DMS153 treated with DMSO at 0.1 percent for 48 hours (cell line): ENCODE measurements at regions not wholly inside any gene's neighbourhood (a gene's known extent, or its start where the extent isn't known, plus 50 kb on each side); places are given as distances from the start of the nearest gene placed in this dataset.

ENCODE experiments used
- DNase-seq: peaks from one replicate; lab custom pipeline; 2025; ENCODE audit not compliant: unreplicated experiment; lab: John Stamatoyannopoulos, UW

DNA sequence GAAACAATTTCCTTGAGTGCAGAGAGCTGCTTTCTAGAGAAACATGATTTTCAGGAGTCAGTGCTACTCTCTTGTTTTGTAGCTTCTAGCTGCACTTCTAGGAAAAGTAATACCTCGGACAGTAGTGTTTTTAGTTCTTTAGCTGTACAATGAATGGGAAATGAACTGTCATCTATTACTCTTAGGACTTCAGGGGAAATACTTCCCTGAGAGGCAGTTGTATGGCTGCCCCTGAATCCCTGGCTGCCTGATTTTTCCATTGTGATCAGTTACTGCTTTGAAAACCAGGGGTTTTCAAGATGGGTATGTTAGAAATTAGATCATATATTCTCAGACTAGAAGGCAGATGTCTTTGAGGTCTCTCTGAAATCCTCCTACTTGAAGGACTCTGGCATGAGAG lies 200.3 kb upstream of the SEMA6D start:
- DNase-seq, result no peak

DNA sequence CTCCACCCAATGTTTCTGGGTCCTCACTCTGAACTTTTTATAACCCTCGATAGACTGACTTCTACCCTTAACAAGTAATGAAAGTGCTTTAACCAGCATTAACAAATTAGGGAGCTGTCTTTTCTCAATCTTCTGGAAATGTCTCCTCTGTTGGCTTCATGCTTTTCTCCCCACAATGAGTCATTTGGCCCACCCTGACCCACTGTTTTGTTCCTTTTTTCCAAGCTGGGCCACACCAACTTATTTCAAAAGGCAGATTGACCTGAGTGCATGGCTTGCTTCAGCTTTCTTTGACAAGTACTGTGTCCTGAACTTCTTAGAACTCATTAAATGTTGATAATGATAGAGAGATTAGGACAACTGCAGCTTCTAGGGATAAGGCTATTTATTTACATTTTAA lies 199.6 kb upstream of the SEMA6D start:
- DNase-seq, result no peak

GRCh38 chr15:47523681-47524475 lies 193.4 kb upstream of the SEMA6D start:
- DNase-seq, result peak; percentile 3

DNA sequence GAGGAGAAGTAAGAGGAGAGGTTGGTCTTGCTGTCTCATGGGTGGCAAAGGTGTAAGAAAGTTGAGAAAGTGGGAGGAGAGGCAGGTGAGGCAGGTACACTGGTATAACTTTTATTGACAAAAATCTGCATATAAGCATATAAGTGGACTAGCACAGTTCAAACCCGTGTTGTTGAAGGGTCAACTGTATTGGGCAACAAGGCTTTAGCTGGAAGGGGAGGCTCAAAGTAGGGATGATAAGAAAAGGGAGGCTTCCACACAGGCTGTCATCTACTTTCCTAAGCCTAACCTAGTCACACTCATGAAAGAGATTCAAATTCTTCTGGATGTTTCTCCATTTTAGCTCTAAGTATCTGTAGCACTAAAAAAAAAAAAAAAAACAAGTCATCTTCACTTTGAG lies 188.1 kb upstream of the SEMA6D start:
- DNase-seq, result no peak

DNA sequence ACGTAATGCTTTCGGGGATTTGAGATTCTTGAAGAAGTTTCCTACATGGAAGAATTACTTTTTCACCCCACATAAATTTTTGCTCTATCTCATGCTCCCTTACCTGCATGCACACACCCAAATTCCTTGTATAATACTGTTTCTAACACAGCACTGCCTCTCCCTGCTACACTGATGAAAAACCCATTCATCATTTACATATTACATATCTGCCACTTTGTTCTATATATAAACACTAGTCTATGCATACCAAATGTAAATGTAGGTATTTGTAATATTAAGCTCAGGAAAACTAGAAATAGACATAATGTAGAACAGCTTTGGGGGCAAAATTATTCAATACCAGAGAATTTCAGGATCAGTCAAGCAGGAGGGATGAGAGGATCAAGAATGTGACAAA lies 182.6 kb upstream of the SEMA6D start:
- no peak for DNase-seq

GRCh38 chr15:47541562-47541961 lies 175.7 kb upstream of the SEMA6D start:
- no peak for DNase-seq

DNA sequence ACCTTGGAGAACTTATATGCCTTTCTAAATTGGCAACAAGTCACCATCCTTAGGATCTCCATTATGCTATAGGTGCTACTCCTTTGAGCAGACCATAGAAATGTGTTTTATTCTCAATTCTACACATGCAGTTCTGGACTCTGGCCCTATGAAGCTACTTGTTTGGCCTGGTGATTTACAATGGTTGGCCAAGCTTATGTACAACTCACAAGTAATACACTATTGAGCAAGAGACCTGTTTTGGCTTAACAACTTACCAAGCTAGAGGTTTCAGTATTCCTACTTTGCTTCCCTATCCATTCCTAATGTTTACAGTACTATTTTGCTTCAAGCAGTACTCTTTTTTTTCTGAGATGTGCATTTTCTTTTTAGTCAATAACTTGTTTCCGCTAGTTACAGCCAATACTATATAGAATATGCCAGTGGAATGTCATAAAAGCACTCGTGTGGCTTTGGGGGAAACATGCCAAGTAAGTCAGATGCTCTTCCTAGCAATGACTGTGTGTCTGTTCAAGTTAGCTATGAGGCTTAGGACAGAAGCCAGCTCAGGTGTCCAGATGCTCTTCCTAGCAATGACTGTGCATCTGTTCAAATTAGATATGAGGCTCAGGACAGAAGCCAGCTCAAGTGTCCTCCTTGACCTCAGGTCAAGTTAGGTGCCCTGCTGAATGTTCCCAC lies 174.9 kb upstream of the SEMA6D start:
- no peak for DNase-seq

DNA sequence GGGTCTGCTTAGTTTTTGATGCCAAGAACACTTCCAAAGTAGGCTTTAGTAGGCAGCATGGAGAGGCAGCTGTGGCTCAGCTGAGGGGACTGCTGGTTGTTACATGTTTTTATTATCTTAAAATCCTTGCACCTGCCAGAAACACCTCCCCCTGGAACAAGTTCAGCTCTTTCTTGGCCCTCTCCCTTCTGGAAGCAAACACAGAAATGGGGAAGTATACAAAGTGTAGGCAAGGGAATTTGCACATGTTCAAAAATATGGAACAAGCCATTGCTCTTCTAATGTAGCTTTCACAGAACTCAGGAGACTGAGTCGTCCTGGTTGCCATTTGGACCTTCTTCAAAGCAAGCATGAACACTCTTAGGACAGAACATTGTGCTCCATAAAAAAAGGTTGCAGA lies 169.1 kb upstream of the SEMA6D start:
- DNase-seq, result no peak

DNA sequence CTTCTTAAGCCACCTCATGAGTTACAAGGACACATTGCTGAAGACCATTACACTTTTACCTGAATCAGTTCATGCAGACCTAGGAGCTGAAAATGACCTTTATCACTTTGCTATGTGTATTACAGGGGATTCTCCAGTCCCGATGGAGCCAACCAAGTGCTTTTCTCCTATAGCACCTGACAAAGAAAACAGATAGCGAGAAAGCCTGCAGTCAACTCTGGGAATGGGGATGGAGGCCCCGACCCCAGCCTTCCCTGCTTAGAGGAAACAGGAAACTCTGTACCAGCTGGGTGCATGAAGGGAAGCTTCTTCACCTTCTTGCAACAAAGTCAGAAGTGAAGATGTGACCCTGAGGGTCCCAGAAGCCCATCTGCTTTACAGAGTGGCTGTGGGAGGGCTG lies 168.3 kb upstream of the SEMA6D start:
- no peak for DNase-seq

- DNase-seq, result no peak
Observed at GRCh38 chr15:47551079-47551478, 166.2 kb upstream of the SEMA6D start.

GRCh38 chr15:47551546-47551945 lies 165.8 kb upstream of the SEMA6D start:
- DNase-seq, result no peak

- DNase-seq, result no peak
Observed at GRCh38 chr15:47552978-47553608, 164.2 kb upstream of the SEMA6D start.

GRCh38 chr15:47553947-47554346 lies 163.4 kb upstream of the SEMA6D start:
- no peak for DNase-seq

DNA sequence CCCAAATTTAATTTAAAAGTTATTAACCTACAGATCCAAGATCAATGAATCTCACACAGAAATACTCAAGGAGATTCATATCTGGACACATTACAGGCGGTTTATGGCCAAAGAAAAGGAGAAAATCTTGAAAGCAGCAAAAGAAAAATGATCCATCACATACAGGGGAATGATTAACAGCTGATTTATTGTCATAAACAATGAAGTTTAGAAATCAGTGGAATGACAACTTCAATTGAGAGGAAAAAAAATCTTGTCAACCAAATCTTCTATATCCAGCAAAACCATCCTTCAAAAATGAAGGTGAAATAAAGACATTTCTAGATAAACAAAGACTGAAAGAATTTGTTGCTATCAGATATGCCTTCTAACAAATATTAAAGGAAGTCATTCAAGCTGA lies 156.2 kb upstream of the SEMA6D start:
- DNase-seq, result no peak

- no peak for DNase-seq
Observed at GRCh38 chr15:47565949-47566348, 151.4 kb upstream of the SEMA6D start.

DNA sequence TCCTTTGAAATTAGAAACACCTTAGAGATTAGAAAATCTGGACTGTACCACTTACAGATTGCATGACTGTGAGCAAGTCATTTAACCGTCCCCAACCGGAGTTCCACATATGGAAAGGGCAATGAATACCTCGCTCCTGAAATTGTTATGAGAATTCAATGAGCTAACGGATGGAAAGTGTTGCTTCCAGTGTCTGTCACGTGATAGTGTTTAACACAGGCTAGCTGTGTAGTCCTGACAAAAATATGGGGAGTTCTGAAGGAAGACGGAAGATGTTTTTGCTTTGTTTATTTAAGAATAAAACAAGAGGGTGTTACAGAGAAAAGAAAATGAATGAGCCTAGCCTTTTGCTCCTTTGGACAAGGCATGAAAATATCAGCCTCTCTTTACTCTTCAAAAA lies 150.7 kb upstream of the SEMA6D start:
- no peak for DNase-seq

DNA sequence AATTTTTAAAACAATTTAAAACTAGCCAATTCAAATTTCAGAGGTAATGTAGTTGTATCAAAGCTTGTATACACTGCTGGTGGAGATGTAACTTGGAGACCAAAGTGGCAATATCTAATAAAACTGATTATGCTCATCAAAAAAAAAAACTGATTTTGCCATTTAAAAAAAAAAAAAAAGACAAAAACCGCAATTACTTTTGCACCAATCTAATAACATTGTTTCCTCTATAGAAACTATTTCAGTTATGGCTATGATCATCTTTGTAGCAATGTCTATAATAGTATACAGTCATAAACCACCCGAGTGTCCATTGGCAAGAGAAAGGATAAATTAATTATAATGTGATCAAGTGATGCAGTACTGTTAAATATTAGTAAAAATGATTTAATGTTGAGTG lies 149.3 kb upstream of the SEMA6D start:
- DNase-seq, result no peak

GRCh38 chr15:47570044-47570443 lies 147.3 kb upstream of the SEMA6D start:
- DNase-seq, result no peak

- no peak for DNase-seq
Observed at GRCh38 chr15:47570451-47570850, 146.9 kb upstream of the SEMA6D start.

- DNase-seq, result no peak
Observed at GRCh38 chr15:47570881-47571640, 146.2 kb upstream of the SEMA6D start.

GRCh38 chr15:47573673-47574072 lies 143.6 kb upstream of the SEMA6D start:
- no peak for DNase-seq

DNA sequence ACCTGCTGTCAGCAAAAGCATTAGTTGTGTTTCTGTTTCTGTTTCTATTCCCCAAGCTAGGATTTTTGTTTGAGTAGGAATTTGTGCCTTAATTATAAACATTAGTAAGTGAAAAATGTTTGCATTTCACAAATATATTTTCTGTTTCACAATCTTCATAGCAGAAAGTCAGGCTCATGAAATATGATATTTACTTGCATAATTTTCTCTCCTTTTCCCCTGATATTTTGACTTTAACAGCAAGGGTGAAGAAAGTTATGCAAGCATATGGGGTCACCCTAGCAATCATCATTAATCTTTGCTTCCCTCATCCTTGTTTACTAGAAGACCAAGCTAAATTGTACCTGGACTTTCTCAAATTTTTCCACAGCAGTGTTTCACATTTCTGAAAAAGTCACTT lies 140.3 kb upstream of the SEMA6D start:
- DNase-seq, result no peak
